ENCODE measurements at regions not wholly inside any gene's neighbourhood (a gene's known extent, or its start where the extent isn't known, plus 50 kb on each side); places are given as distances from the start of the nearest gene placed in this dataset.
"Not testable (repeated sequence)": the region's sequence is repeated elsewhere in the genome, so short reads cannot be mapped to it uniquely, and the experiment has no call there.

GRCh38 chr2:88802026-88802425, 110.6 kb downstream of the RPIA start:
- not testable (repeated sequence) for H3K27me3 ChIP-seq, H3K4me3 ChIP-seq, H3K9me3 ChIP-seq, DNase-seq, H3K36me3 ChIP-seq

- DNase-seq = no peak
- Histone ChIP-seq H3K4me3 (no peak overlapping the region), H3K9me3 (no peaks in the 10 kb centered on the region), H3K36me3 (no peaks in the 10 kb centered on the region), H3K27me3 (no peaks in the 10 kb centered on the region)
Observed at GRCh38 chr2:88807237-88807962, 115.9 kb downstream of the RPIA start.

- no peaks in the 10 kb centered on the region for H3K9me3 ChIP-seq
- no peaks in the 10 kb centered on the region for H3K27me3 ChIP-seq
- no peak overlapping the region for H3K4me3 ChIP-seq
- no peak for DNase-seq
- no peaks in the 10 kb centered on the region for H3K36me3 ChIP-seq
Observed at GRCh38 chr2:88808083-88808482, 116.6 kb downstream of the RPIA start.

- Histone ChIP-seq H3K4me3 (no peak overlapping the region), H3K27me3 (no peaks in the 10 kb centered on the region), H3K36me3 (no peaks in the 10 kb centered on the region), H3K9me3 (no peaks in the 10 kb centered on the region)
- no peak for DNase-seq
Observed at GRCh38 chr2:88808652-88809051, 117.2 kb downstream of the RPIA start.

- H3K27me3 ChIP-seq = no peaks in the 10 kb centered on the region
- no peak for DNase-seq
- H3K9me3 ChIP-seq = no peaks in the 10 kb centered on the region
- no peaks in the 10 kb centered on the region for H3K36me3 ChIP-seq
- H3K4me3 ChIP-seq = no peak overlapping the region
Observed at GRCh38 chr2:88809216-88809615, 117.7 kb downstream of the RPIA start.

- H3K9me3 ChIP-seq = no peaks in the 10 kb centered on the region
- H3K27me3 ChIP-seq = no peaks in the 10 kb centered on the region
- no peak for DNase-seq
- no peak overlapping the region for H3K4me3 ChIP-seq
- no peaks in the 10 kb centered on the region for H3K36me3 ChIP-seq
Observed at GRCh38 chr2:88810017-88810416, 118.5 kb downstream of the RPIA start.

- no peaks in the 10 kb centered on the region for H3K36me3 ChIP-seq
- no peaks in the 10 kb centered on the region for H3K27me3 ChIP-seq
- no peak for DNase-seq
- H3K4me3 ChIP-seq = no peak overlapping the region
- H3K9me3 ChIP-seq = no peaks in the 10 kb centered on the region
Observed at GRCh38 chr2:88810488-88810887, 119.0 kb downstream of the RPIA start.

GRCh38 chr2:88811233-88811632, 119.8 kb downstream of the RPIA start:
- H3K4me3 ChIP-seq = no peak overlapping the region
- no peaks in the 10 kb centered on the region for H3K27me3 ChIP-seq
- no peaks in the 10 kb centered on the region for H3K36me3 ChIP-seq
- no peaks in the 10 kb centered on the region for H3K9me3 ChIP-seq
- DNase-seq = no peak

- Histone ChIP-seq H3K9me3 (no peaks in the 10 kb centered on the region), H3K27me3 (no peaks in the 10 kb centered on the region), H3K36me3 (no peaks in the 10 kb centered on the region), H3K4me3 (no peak overlapping the region)
- DNase-seq = no peak
Observed at GRCh38 chr2:88811681-88812080, 120.2 kb downstream of the RPIA start.

GRCh38 chr2:88813612-88814011, 122.1 kb downstream of the RPIA start:
- Histone ChIP-seq H3K4me3 (no peak overlapping the region), H3K9me3 (no peaks in the 10 kb centered on the region), H3K27me3 (no peaks in the 10 kb centered on the region), H3K36me3 (no peaks in the 10 kb centered on the region)
- no peak for DNase-seq

- Histone ChIP-seq H3K4me3 (no peak overlapping the region), H3K27me3 (no peaks in the 10 kb centered on the region), H3K9me3 (no peaks in the 10 kb centered on the region), H3K36me3 (no peaks in the 10 kb centered on the region)
- DNase-seq = no peak
Observed at GRCh38 chr2:88815282-88815681, 123.8 kb downstream of the RPIA start.

GRCh38 chr2:88815697-88816096, 124.2 kb downstream of the RPIA start:
- no peaks in the 10 kb centered on the region for H3K36me3 ChIP-seq
- H3K9me3 ChIP-seq = no peaks in the 10 kb centered on the region
- no peaks in the 10 kb centered on the region for H3K27me3 ChIP-seq
- no peak overlapping the region for H3K4me3 ChIP-seq
- no peak for DNase-seq

- no peaks in the 10 kb centered on the region for H3K27me3 ChIP-seq
- no peaks in the 10 kb centered on the region for H3K36me3 ChIP-seq
- no peaks in the 10 kb centered on the region for H3K9me3 ChIP-seq
- no peak overlapping the region for H3K4me3 ChIP-seq
- DNase-seq = no peak
Observed at GRCh38 chr2:88818381-88818780, 126.9 kb downstream of the RPIA start.

GRCh38 chr2:88824951-88825350, 133.5 kb downstream of the RPIA start:
- Histone ChIP-seq H3K27me3 (no peaks in the 10 kb centered on the region), H3K9me3 (no peaks in the 10 kb centered on the region), H3K4me3 (no peak overlapping the region), H3K36me3 (no peaks in the 10 kb centered on the region)
- no peak for DNase-seq

GRCh38 chr2:88826399-88826798, 134.9 kb downstream of the RPIA start:
- no peaks in the 10 kb centered on the region for H3K9me3 ChIP-seq
- no peaks in the 10 kb centered on the region for H3K36me3 ChIP-seq
- H3K27me3 ChIP-seq = no peaks in the 10 kb centered on the region
- H3K4me3 ChIP-seq = no peak overlapping the region
- no peak for DNase-seq

- Histone ChIP-seq H3K36me3 (no peaks in the 10 kb centered on the region), H3K27me3 (no peaks in the 10 kb centered on the region), H3K4me3 (no peak overlapping the region), H3K9me3 (no peaks in the 10 kb centered on the region)
- DNase-seq = no peak
Observed at GRCh38 chr2:88827821-88828220, 136.3 kb downstream of the RPIA start.

- no peak for DNase-seq
- H3K36me3 ChIP-seq = no peaks in the 10 kb centered on the region
- no peaks in the 10 kb centered on the region for H3K9me3 ChIP-seq
- no peaks in the 10 kb centered on the region for H3K27me3 ChIP-seq
- H3K4me3 ChIP-seq = no peak overlapping the region
Observed at GRCh38 chr2:88828397-88829137, 137.1 kb downstream of the RPIA start.

All from MG63 (cell line).